PFSK-1 (cell line): ENCODE measurements at regions not wholly inside any gene's neighbourhood (a gene's known extent, or its start where the extent isn't known, plus 50 kb on each side); places are given as distances from the start of the nearest gene placed in this dataset.

Source experiments
- POLR2AphosphoS5 ChIP-seq: IDR thresholded peaks from 2 replicates; pipeline ENCODE4 v1.6.1; 2012; ENCODE audit warnings: low read depth, mild to moderate bottlenecking, control low read depth, low read length, moderate library complexity
- REST ChIP-seq, 2 experiments: IDR thresholded peaks; 2 replicates each; pipeline versions ENCODE4 v1.6.1 to v1.8.0; 2011 to 2012; ENCODE audit warnings: low read depth in 2 of 2, low read length in 2 of 2, control low read depth in 1 of 2, inconsistent platforms in 1 of 2, mild to moderate bottlenecking in 1 of 2, moderate library complexity in 1 of 2; ENCODE audit not compliant: insufficient read depth in 1 of 2
- SIN3A ChIP-seq: IDR thresholded peaks from 2 replicates; pipeline ENCODE4 v1.6.1; 2012; ENCODE audit warnings: mild to moderate bottlenecking, low read length, moderate library complexity, borderline replicate concordance; ENCODE audit not compliant: insufficient read depth
- TAF1 ChIP-seq: IDR thresholded peaks from 2 replicates; pipeline ENCODE4 v1.6.1; 2012; ENCODE audit warnings: low read length, control low read depth, borderline replicate concordance; ENCODE audit not compliant: insufficient read depth

DNA sequence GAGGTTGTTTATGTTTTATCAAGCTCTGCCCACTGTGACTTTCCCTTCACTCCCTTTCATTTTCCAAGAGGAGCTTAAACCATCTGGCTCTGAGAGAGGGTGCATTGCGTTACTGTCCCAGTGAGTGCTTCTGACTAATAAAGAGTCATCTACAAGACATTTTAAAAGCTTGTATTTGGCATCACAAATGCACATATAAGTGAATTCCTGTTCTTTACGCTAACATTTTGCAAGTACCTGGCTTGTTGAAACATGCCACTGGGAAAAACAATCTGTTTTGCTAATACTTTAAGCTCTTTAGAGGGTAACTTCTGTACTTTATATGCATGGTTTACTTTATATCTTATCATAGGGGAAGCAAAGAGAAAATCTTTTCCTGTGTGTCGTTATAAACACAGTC lies 534.6 kb upstream of the POM121L12 start:
- TF ChIP-seq TAF1 (no peak), SIN3A (no peak), POLR2AphosphoS5 (no peak), REST (IDR thresholded peaks at IDR 0.05; ENCODE audit: insufficient read depth in 1 of 2, low read depth in 2 of 2, low read length in 2 of 2) (no peak)
